Neural cell (in vitro differentiated cells): ENCODE measurements at regions not wholly inside any gene's neighbourhood (a gene's known extent, or its start where the extent isn't known, plus 50 kb on each side); places are given as distances from the start of the nearest gene placed in this dataset.

Experiments used
- H2AFZ ChIP-seq: fragments of 200-600, 300-800 bp; sonication (generic), shearing (Covaris generic); 2 replicates; pipeline ENCODE4 v1.6.0; 2014; ENCODE audit warnings: low read depth, mild to moderate bottlenecking, antibody characterized with exemption, low read length, moderate library complexity
- H3F3A ChIP-seq: fragments of 200-600 bp; shearing (Covaris generic); 2 replicates; pipeline ENCODE4 v1.6.1; 2016; ENCODE audit warnings: mild to moderate bottlenecking, moderate library complexity, mixed read lengths, antibody characterized with exemption, low read length; ENCODE audit not compliant: insufficient read depth, poor library complexity, severe bottlenecking
- H3K27ac ChIP-seq: fragments of 200-600, 300-800 bp; sonication (generic), shearing (Covaris generic); 2 replicates; pipeline ENCODE4 v1.5.1; 2014; ENCODE audit warnings: mild to moderate bottlenecking, low read length, moderate library complexity
- H3K27me3 ChIP-seq: fragments of 300-800, 200-600 bp; sonication (generic), shearing (Covaris generic); 2 replicates; pipeline ENCODE4 v1.6.0; 2014; ENCODE audit warnings: mild to moderate bottlenecking, low read depth, low read length, moderate library complexity; ENCODE audit not compliant: insufficient read depth
- H3K36me3 ChIP-seq: fragments of 300-800, 200-600 bp; sonication (generic), shearing (Covaris generic); 2 replicates; pipeline ENCODE4 v1.5.1; 2014; ENCODE audit warnings: mild to moderate bottlenecking, antibody characterized with exemption, low read length, moderate library complexity; ENCODE audit not compliant: insufficient read depth
- H3K4me2 ChIP-seq: fragments of 300-800, 200-600 bp; sonication (generic), shearing (Covaris generic); 2 replicates; pipeline ENCODE4 v1.6.0; 2014; ENCODE audit warnings: mild to moderate bottlenecking, low read length
- H3K4me3 ChIP-seq: fragments of 300-800, 200-600 bp; sonication (generic), shearing (Covaris generic); 2 replicates; pipeline ENCODE4 v1.5.1; 2014; ENCODE audit warnings: mild to moderate bottlenecking, low read length, moderate library complexity
- H3K79me2 ChIP-seq: fragments of 200-600 bp; shearing (Covaris generic); replicated peaks from 2 replicates; pipeline ENCODE4 v1.6.0; 2014; ENCODE audit warnings: mild to moderate bottlenecking, low read length, moderate library complexity; ENCODE audit not compliant: insufficient read depth
- H3K9ac ChIP-seq: fragments of 300-800, 200-600 bp; sonication (generic), shearing (Covaris generic); 2 replicates; pipeline ENCODE4 v1.6.1; 2016; ENCODE audit warnings: mild to moderate bottlenecking, low read length, mixed read lengths
- H3K9me2 ChIP-seq: fragments of 200-600 bp; shearing (Covaris generic); 2 replicates; pipeline ENCODE4 v1.6.1; 2016; ENCODE audit warnings: mild to moderate bottlenecking, low read length, mixed read lengths; ENCODE audit not compliant: insufficient read depth
- H3K9me3 ChIP-seq: fragments of 200-600, 300-800 bp; sonication (generic), shearing (Covaris generic); 2 replicates; pipeline ENCODE4 v1.6.1; 2016; ENCODE audit warnings: mild to moderate bottlenecking, mixed run types, low read length, moderate library complexity, mixed read lengths
- H4K20me1 ChIP-seq: fragments of 200-600 bp; shearing (Covaris generic); 2 replicates; pipeline ENCODE4 v1.6.1; 2016; ENCODE audit warnings: mild to moderate bottlenecking, mixed run types; ENCODE audit not compliant: insufficient read depth
- CTCF ChIP-seq: fragments of 450-650 bp; IDR thresholded peaks from 2 replicates; pipeline ENCODE4 v1.5.1; 2014; ENCODE audit warnings: antibody characterized with exemption, mild to moderate bottlenecking, moderate library complexity; ENCODE audit not compliant: poor library complexity, severe bottlenecking
- EP300 ChIP-seq: fragments of 450-650 bp; conservative IDR thresholded peaks from 2 replicates; pipeline ENCODE4 v1.6.1; 2014; ENCODE audit warnings: antibody characterized with exemption, mild to moderate bottlenecking, moderate library complexity; ENCODE audit not compliant: poor library complexity, severe bottlenecking
- EZH2 ChIP-seq: fragments of 200-600, 300-800 bp; shearing (Covaris generic), sonication (generic); IDR thresholded peaks from 2 replicates; pipeline ENCODE4 v1.6.1; 2014; ENCODE audit warnings: antibody characterized with exemption, low read length, borderline replicate concordance, mild to moderate bottlenecking; ENCODE audit not compliant: insufficient read depth, poor library complexity, severe bottlenecking
- MXI1 ChIP-seq: fragments of 450-650 bp; conservative IDR thresholded peaks from 2 replicates; pipeline ENCODE4 v1.6.1; 2014; ENCODE audit warnings: antibody characterized with exemption, mild to moderate bottlenecking; ENCODE audit not compliant: poor library complexity, severe bottlenecking
- POLR2AphosphoS5 ChIP-seq: IDR thresholded peaks from 2 replicates; pipeline ENCODE4 v1.6.1; 2012
- RAD21 ChIP-seq: fragments of 450-650 bp; conservative IDR thresholded peaks from 2 replicates; pipeline ENCODE4 v1.6.1; 2014; ENCODE audit warnings: antibody characterized with exemption, mild to moderate bottlenecking, moderate library complexity
- REST ChIP-seq: IDR thresholded peaks from 2 replicates; pipeline ENCODE4 v1.6.1; 2012; ENCODE audit warnings: borderline replicate concordance
- SMC3 ChIP-seq: fragments of 450-650 bp; conservative IDR thresholded peaks from 2 replicates; pipeline ENCODE4 v1.6.1; 2014; ENCODE audit warnings: antibody characterized with exemption, mild to moderate bottlenecking, moderate library complexity; ENCODE audit not compliant: poor library complexity
- TAF1 ChIP-seq: IDR thresholded peaks from 2 replicates; pipeline ENCODE4 v1.6.1; 2012; ENCODE audit warnings: low read depth

- H3K27me3 ChIP-seq, result no peaks in the 10 kb centered on the region
- no peak overlapping the region for H3K9ac ChIP-seq
- no peaks in the 10 kb centered on the region for H3K9me2 ChIP-seq
- no peaks in the 10 kb centered on the region for H4K20me1 ChIP-seq
- H3K27ac ChIP-seq, result no peak overlapping the region
- no peaks in the 10 kb centered on the region for H3K36me3 ChIP-seq
- no peak overlapping the region for H3K4me3 ChIP-seq
- TF ChIP-seq REST, result no peak
- no peak for TF ChIP-seq MXI1
- H3F3A ChIP-seq, result no peaks in the 10 kb centered on the region
- H2AFZ ChIP-seq, result no peak overlapping the region
- no peaks in the 10 kb centered on the region for H3K9me3 ChIP-seq
- no peaks in the 10 kb centered on the region for H3K79me2 ChIP-seq
- H3K4me2 ChIP-seq, result no peak overlapping the region
Measured at GRCh38 chr2:138296365-138296764, 205.2 kb upstream of the SPOPL start.

GRCh38 chr2:138298120-138298814 lies 203.3 kb upstream of the SPOPL start:
- no peaks in the 10 kb centered on the region for H3K9me3 ChIP-seq
- no peaks in the 10 kb centered on the region for H3F3A ChIP-seq
- H4K20me1 ChIP-seq, result no peaks in the 10 kb centered on the region
- H3K4me3 ChIP-seq, result no peak overlapping the region
- H3K9ac ChIP-seq, result no peak overlapping the region
- TF ChIP-seq EP300, result no peak
- no peak for TF ChIP-seq CTCF
- TF ChIP-seq REST, result no peak
- TF ChIP-seq TAF1, result no peak
- TF ChIP-seq POLR2AphosphoS5, result no peak
- TF ChIP-seq RAD21, result no peak
- no peak for TF ChIP-seq MXI1
- TF ChIP-seq EZH2, result no peak
- no peak for TF ChIP-seq SMC3
- no peak overlapping the region for H2AFZ ChIP-seq
- no peaks in the 10 kb centered on the region for H3K36me3 ChIP-seq
- no peak overlapping the region for H3K4me2 ChIP-seq
- H3K27ac ChIP-seq, result no peak overlapping the region
- no peaks in the 10 kb centered on the region for H3K27me3 ChIP-seq
- no peaks in the 10 kb centered on the region for H3K9me2 ChIP-seq
- no peaks in the 10 kb centered on the region for H3K79me2 ChIP-seq
